HG03575 (cell line): ENCODE measurements at regions not wholly inside any gene's neighbourhood (a gene's known extent, or its start where the extent isn't known, plus 50 kb on each side); places are given as distances from the start of the nearest gene placed in this dataset.

ENCODE experiments used
- ATAC-seq: cut with Tn5 transposase; IDR thresholded peaks from one replicate; pipeline ENCODE4 v1.9.1; 2021; ENCODE audit not compliant: unreplicated experiment, insufficient number of reproducible peaks, low FRiP score; ENCODE audit errors: extremely low read depth

GRCh38 chr4:128386761-128387599 is 99.4 kb upstream of the PGRMC2 start:
- no peak for ATAC-seq

- no peak for ATAC-seq
These were observed 98.2 kb upstream of the PGRMC2 start for GRCh38 chr4:128385683-128386304.

GRCh38 chr4:128384765-128385598 is 97.4 kb upstream of the PGRMC2 start:
- no peak for ATAC-seq

GRCh38 chr4:128384091-128384520 is 96.5 kb upstream of the PGRMC2 start:
- ATAC-seq: no peak

- no peak for ATAC-seq
These were observed 94.3 kb upstream of the PGRMC2 start for GRCh38 chr4:128381748-128382559.

- no peak for ATAC-seq
These were observed 92.7 kb upstream of the PGRMC2 start for GRCh38 chr4:128380306-128380705.

- ATAC-seq: no peak
These were observed 92.2 kb upstream of the PGRMC2 start for GRCh38 chr4:128379860-128380259.

- no peak for ATAC-seq
These were observed 91.1 kb upstream of the PGRMC2 start for GRCh38 chr4:128378668-128379067.

- ATAC-seq: no peak
These were observed 89.3 kb upstream of the PGRMC2 start for GRCh38 chr4:128376958-128377357.

- ATAC-seq: no peak
These were observed 88.7 kb upstream of the PGRMC2 start for GRCh38 chr4:128376303-128376702.

GRCh38 chr4:128373628-128374027 is 86.0 kb upstream of the PGRMC2 start:
- ATAC-seq: no peak

GRCh38 chr4:128371876-128372275 is 84.3 kb upstream of the PGRMC2 start:
- ATAC-seq: no peak

- ATAC-seq: no peak
These were observed 83.6 kb upstream of the PGRMC2 start for GRCh38 chr4:128371001-128371777.

- no peak for ATAC-seq
These were observed 78.6 kb upstream of the PGRMC2 start for GRCh38 chr4:128366212-128366611.

GRCh38 chr4:128364565-128364964 is 77.0 kb upstream of the PGRMC2 start:
- ATAC-seq: no peak

GRCh38 chr4:128363966-128364365 is 76.4 kb upstream of the PGRMC2 start:
- ATAC-seq: no peak

GRCh38 chr4:128362760-128363159 is 75.1 kb upstream of the PGRMC2 start:
- no peak for ATAC-seq

GRCh38 chr4:128359422-128359821 is 71.8 kb upstream of the PGRMC2 start:
- ATAC-seq: no peak
